Epidermal melanocyte (primary cell): ENCODE measurements at regions not wholly inside any gene's neighbourhood (a gene's known extent, or its start where the extent isn't known, plus 50 kb on each side); places are given as distances from the start of the nearest gene placed in this dataset.

ENCODE experiments used
- DNase-seq: peaks from one replicate; pipeline ENCODE4 v3.0.0; 2011; ENCODE audit warnings: low spot score; ENCODE audit not compliant: insufficient read length

DNA sequence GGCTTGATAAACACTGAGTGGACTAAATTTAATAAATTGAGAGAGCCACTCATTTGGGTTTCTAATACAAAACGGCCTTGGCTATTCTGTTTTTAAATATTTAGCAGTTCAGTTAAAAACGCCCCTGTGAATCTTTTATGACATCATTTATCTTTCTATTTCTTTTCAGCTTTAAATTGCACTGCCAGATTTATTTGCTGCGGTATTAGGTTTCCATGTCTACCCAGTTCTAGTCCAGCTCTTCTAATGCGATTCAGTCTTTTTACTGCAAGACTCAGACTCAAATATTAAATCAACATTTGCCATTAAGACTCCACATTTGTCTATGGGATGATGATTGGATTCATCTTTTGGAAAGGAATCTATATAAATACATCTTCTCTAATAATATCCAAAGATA lies 2174.3 kb upstream of the PIK3C3 start:
- DNase-seq: no peak

DNA sequence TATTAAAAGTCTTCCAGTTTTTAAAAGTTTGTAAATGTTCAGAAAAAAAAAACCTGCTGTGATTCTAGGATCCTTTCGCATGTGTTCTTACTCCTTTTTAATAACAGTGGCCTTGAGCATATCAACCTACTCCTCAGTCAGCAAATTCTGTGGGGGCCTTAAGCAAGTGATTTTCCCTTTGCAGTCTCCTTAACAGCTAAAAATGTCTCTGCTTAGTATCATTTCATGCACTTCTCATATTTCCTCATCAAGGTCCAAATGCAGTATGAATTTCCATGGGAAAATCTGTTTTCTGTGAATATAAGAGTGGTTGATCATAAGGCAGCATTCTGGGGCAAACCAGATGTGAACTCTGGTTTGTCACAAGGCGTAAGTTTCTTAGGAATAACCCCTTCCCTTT lies 2175.1 kb upstream of the PIK3C3 start:
- no peak for DNase-seq

GRCh38 chr18:39776766-39777165 lies 2178.3 kb upstream of the PIK3C3 start:
- DNase-seq: no peak

GRCh38 chr18:39774957-39775598 lies 2180.0 kb upstream of the PIK3C3 start:
- no peak for DNase-seq

DNA sequence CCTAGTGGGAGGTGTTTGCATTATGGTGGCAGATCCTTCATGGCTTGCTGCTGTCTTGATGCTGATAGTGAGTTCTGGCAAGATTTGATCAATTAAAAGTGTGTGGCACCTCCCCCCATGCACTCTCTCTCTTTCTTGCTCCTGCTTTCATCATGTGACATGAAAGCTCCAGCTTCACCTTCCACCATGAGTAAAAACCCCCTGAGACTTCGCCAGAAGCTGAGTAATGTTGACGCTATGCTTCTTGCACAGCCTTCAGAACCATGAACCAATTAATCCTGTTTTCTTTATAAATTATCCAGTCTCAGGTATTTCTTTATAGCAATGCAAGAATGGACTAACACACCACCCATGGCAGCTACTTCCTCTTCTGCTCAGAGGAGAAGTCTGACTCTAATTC lies 2181.4 kb upstream of the PIK3C3 start:
- no peak for DNase-seq

- DNase-seq: no peak
Observed at GRCh38 chr18:39772155-39772919, 2182.7 kb upstream of the PIK3C3 start.

DNA sequence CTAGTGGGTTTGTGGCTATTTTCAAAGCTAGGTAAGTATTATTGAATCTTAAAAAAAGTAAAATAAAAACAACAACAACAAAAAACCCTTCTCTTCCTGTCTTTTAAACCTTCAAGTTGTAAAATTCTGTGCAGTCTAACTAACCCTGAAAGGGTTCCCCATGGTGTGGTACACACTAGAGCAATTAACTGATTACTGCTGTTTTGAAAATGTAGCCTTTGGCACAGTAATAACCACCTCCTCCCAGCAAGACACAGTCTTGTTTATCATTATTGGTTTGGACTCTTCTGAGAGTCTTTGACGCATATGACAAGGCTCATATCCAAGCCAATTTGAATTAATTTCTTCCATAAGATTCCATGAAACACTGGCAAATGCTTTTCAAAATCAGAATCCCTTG lies 2184.6 kb upstream of the PIK3C3 start:
- no peak for DNase-seq

DNA sequence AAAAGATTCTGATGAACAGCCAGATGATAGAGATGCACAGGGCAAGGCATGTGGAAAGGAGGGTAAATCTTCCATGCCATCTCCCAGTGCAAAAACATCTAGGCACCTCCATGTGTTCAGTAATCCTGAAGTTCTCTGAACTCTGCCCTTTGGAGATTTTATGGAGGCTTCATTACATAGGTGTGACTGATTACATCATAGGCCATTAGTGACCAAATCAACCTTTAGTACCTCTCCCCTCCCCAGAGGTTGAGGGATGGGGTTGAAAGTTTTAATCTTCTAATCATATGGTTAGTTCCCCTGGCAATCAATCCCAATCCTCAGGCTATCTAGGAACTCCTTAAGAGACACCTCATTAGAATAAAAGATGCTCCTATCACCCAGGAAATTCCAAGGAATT lies 2190.2 kb upstream of the PIK3C3 start:
- DNase-seq: no peak

GRCh38 chr18:39761273-39761672 lies 2193.8 kb upstream of the PIK3C3 start:
- DNase-seq: no peak

- no peak for DNase-seq
Observed at GRCh38 chr18:39759926-39760325, 2194.3 kb upstream of the CELF4 start.

- DNase-seq: no peak
Observed at GRCh38 chr18:39753178-39753577, 2187.6 kb upstream of the CELF4 start.

DNA sequence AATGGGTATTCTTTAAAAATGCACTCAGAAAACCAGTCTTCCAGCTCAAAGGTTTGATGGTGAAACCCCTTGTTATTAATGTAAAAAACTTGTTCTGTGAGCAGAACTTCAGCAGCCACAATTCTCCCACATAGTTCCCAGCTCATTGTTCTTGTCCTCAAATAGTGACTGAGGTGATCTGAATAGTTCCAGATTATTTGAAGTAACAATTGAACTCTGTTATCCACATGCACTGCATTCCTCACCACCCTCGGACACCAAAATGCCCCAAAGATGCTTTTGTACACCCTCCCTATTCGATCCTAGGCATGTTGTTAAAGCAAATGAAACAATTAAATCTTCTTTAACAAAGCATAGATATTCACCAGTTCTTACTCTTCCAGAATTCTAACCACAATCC lies 2186.8 kb upstream of the CELF4 start:
- no peak for DNase-seq

DNA sequence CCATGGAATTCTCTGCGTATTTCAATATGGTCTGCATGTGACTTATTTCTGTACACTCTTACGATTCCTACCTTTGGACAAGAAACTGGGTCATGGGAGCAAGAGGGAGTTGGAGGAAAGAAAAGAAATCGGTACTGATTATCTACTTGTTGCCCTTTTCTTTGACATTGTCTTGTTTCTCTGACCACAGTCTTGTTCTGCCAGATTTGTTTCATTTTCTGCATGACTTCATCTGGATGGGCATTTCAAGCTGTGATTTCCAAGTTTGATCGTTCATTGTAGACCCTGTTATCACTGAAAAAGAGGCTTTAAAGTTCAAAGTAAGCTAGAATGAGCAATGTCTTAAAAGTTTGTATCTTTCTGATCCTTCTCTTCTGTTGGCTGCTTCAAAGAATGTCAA lies 2186.3 kb upstream of the CELF4 start:
- no peak for DNase-seq

DNA sequence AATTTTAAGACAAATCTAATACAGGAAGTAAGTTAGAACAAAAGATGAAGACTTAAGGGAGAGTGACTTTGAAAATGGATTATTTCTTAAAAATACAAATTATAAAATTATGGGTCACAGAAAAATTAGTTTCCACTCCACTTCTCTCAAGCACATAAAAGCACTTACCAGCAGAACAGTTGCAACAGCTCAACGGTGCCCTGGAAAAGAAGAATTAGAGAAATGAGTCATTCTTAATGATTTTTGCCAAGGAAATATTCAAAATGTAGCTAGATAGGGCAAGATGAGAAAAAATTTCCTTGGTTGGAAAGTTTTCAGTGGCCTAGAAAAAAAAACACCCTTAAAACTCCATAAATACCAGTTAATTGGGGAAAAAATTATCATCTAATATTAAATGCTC lies 2185.6 kb upstream of the CELF4 start:
- no peak for DNase-seq

- DNase-seq: no peak
Observed at GRCh38 chr18:39749154-39749553, 2183.6 kb upstream of the CELF4 start.

DNA sequence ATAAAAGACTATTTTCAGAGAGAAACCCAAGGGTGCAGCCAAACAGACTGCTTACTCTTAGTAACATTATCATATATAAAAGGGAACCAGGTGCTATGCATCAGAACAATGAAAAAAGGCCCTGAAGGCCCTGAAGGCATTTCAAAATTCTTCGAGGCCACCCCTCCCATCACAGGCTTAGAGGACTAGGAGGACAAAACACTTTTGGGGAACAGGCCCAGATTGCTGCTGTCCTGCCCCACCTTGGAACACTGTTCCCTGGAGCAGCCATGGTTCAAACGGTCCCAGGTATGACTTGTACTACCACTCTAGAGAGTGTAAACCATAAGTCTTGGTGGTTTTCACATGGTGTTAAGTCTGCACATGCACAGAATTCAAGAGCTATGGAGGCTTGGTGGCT lies 2183.1 kb upstream of the CELF4 start:
- DNase-seq: no peak

DNA sequence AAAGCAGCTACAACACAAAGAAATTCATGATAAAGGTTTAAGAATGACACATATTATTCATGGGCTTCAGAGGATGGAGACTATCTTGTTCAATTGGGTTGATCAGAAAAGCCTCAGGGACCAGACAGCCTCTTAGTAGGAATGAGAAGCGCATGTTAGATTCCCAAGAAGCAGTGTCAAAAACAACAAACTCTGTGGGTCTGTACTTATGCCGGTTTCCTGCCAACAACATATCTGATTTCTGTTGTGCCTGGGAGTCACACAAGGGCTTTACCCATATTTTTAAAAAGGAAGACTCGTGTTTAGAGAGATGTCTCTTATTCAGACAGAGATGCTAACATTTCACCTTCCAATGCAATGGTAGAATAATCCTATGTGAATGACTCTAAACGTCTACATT lies 2180.6 kb upstream of the CELF4 start:
- no peak for DNase-seq

DNA sequence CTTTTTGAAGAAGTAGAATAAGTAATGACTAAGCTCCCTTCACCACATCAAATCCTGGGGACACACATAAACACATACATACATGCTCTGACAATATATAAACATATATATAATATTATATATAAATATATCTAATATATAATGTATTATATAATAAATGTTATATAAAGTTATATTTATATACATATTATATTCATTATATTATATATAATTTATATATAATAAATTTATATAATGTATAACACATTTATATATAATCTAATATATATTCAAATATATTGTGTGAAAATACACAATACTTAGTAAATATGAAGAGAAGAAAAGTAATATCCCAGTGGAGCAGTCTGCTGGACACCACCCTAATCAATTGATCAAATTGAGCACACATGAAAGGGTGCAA lies 2177.9 kb upstream of the CELF4 start:
- no peak for DNase-seq

DNA sequence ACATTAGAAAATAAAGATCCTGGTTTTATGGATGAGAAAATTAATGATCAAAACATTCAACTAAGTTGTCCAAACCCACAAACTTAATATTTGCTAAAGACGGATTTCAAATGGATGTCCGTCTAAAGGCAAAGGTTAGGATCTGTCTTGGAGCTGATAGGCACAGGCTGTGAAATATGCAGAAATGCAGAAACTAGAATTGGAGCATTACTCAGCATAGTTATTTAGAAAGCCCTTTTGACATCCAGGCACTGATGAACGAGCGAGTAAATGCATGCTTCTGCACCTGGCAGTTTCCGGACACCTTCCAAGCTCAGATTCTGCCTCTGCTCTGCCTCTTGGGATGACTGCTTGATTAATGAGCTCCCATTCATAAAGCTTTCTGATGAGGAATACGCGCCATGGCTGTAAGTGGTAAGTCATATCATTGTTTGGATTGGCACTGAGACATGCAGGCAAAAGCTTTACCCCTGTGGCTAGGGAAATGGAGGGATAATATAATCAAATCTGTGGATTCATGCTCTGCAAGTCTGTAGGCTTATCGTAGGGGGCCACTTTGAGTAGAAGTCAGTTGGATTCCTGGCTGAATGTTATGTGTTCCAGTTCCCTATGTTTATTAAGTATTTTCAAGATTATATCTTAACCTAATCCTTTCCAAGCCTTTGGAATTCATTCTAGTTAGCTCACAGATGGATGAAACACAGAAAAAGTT lies 2176.3 kb upstream of the CELF4 start:
- no peak for DNase-seq

DNA sequence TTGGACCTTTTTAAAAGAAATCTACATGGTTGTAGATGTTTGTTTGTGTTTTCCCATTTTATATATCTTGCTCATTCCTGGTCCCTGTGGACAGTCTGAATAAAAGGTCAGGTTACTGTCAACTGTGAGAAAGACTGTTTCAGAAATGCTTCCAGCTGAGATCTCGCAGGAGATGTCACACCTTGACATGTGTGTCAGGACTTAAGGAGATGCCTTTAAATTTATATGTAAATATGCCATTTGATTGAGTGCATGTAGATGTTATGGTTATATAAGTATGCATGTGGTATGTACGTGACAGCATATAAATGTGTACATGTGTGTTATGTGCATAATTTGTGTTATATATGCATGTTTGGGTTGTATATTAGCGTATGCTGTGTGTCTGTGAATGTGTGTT lies 2172.3 kb upstream of the CELF4 start:
- no peak for DNase-seq

DNA sequence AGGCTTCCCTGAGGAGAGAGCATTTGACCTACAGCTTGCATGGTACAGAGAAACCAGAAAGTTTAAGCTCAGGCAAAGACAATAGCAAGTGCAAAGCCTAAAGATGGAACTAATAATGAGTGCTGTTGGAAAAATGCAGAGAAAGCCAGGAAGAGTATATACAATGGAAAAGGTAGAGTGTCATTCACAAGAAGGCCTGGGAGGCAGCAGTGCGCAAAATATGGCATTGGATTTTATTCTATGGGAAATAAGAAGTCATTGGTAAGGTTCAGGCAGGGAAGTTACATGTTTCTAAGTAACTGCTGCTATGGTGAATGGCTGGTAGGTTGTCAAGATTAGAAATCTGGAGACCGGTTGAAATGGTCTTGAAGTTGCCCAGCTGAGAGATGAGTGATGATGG lies 2167.3 kb upstream of the CELF4 start:
- no peak for DNase-seq

DNA sequence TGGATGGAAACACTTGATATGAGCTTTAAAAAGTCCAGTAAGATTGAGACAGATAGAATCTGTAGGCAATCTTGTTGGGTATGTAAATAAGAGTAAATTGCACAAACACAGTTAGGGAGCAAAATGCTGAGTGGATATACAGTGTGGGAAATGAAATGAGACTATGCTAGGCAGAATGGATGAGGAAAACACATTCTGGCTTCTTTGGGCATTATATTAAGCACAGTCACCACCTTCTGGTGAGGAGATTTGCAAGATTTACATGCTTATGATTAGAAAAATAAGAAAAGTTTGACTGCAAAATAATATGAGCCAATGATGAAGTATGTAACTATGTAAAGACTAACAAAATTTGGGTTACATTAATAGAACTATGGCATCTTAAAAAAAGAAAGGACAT lies 2165.0 kb upstream of the CELF4 start:
- DNase-seq: no peak

DNA sequence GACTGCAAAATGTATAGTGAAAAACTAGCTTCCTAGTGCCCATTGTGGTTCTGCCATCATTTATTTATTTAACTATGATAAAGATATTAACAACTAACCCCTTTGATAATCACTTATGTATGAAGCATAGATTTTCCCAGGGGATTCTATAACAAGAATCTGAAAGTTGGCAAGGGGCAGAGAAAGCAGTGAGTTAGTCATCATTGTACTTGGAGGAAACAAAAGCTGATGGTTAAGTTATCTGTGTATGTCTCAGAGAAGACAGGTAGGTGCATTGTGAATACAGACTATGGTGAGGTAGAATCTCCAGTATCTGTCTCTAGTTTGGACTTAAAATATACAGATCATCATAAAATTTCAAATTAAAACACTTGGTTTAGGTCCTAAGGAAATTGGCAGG lies 2159.1 kb upstream of the CELF4 start:
- DNase-seq: no peak
